ENCODE measurements at regions not wholly inside any gene's neighbourhood (a gene's known extent, or its start where the extent isn't known, plus 50 kb on each side); places are given as distances from the start of the nearest gene placed in this dataset.

- dilution Hi-C loops (cut with MboI; ENCODE audit: extremely low pct_ligation_motif_present, low sequenced_read_pairs) (no loop called here), intact Hi-C loops (cut with micrococcal nuclease) (no loop called here)
- no peaks in the 10 kb centered on the region for H4K20me1 ChIP-seq (replicated peaks; ENCODE audit: control insufficient read depth, extremely low read depth, insufficient read depth, low read length)
- DNase-seq (ENCODE audit: low read depth, low spot score) (no peak), FAIRE-seq (no peak)
- H3K9me1 ChIP-seq (replicated peaks; ENCODE audit: control insufficient read depth, extremely low read depth, insufficient read depth, low read length): no peaks in the 10 kb centered on the region
- no peaks in the 10 kb centered on the region for H3K36me3 ChIP-seq (ENCODE audit: control insufficient read depth in 2 of 2, extremely low read depth in 1 of 2, insufficient read depth in 2 of 2, low read length in 2 of 2)
- H3K4me1 ChIP-seq (ENCODE audit: control insufficient read depth, extremely low read depth, insufficient read depth, low read length): no peaks in the 10 kb centered on the region
- H3K27ac ChIP-seq (ENCODE audit: insufficient read depth, low read depth, low read length): no peak overlapping the region
- no peaks in the 10 kb centered on the region for H3K79me2 ChIP-seq (ENCODE audit: control insufficient read depth, insufficient read depth, low read length)
- H2AFZ ChIP-seq (ENCODE audit: low read depth, low read length): no peak overlapping the region
- no TSS peak for BruUV-seq (replicated peaks)
- TF ChIP-seq EZH2 (IDR thresholded peaks at IDR 0.05; ENCODE audit: borderline replicate concordance, low read depth, low read length, severe bottlenecking) (no peak), CTCF (IDR thresholded peaks at IDR 0.05; ENCODE audit: extremely low read depth in 1 of 2, insufficient read depth in 1 of 2, low read depth in 1 of 2, low read length in 2 of 2) (no peak), POLR2AphosphoS5 (IDR thresholded peaks at IDR 0.05; ENCODE audit: insufficient read depth, low read depth, low read length) (no peak), MYC (IDR thresholded peaks at IDR 0.05; ENCODE audit: low read depth, low read length) (no peak), JUN (IDR thresholded peaks at IDR 0.05; ENCODE audit: borderline replicate concordance, insufficient read depth, insufficient read length, low read depth) (no peak), POLR2A (IDR thresholded peaks at IDR 0.05; ENCODE audit: low read depth, low read length) (no peak), GATA2 (IDR thresholded peaks at IDR 0.05; ENCODE audit: insufficient read depth, insufficient read length, low read depth, low read length) (no peak), FOS (IDR thresholded peaks at IDR 0.05; ENCODE audit: borderline replicate concordance, insufficient read depth, low read length) (no peak), MAX (IDR thresholded peaks at IDR 0.05; ENCODE audit: insufficient read depth, insufficient read length) (no peak)
- H3K4me3 ChIP-seq (replicated peaks in 1 of 3; ENCODE audit: insufficient read depth in 1 of 3, low read depth in 1 of 3, low read length in 3 of 3): no peak overlapping the region
- no peak overlapping the region for H3K4me2 ChIP-seq (ENCODE audit: insufficient read depth, low read length)
- no peaks in the 10 kb centered on the region for H3K9me3 ChIP-seq (replicated peaks; ENCODE audit: control insufficient read depth, insufficient read depth, low read length)
- H3K27me3 ChIP-seq (ENCODE audit: control insufficient read depth in 2 of 2, insufficient read depth in 2 of 2, low read length in 2 of 2): peaks cover 0 to 2% of the 10 kb centered on the region in 2 experiments
- no peak overlapping the region for H3K9ac ChIP-seq (replicated peaks; ENCODE audit: extremely low read depth, insufficient read depth, low read length)
- ChIA-PET CTCF (no interaction called here), POLR2A (no interaction called here)
Measured at GRCh38 chr12:97051341-97051740, 144.3 kb downstream of the NEDD1 start.
